ENCODE measurements at regions not wholly inside any gene's neighbourhood (a gene's known extent, or its start where the extent isn't known, plus 50 kb on each side); places are given as distances from the start of the nearest gene placed in this dataset.

- TF ChIP-seq CTCF (IDR thresholded peaks at IDR 0.05) (no peak), POLR2A (IDR thresholded peaks at IDR 0.05) (no peak)
These were observed 76.7 kb upstream of the VCAM1 start for GRCh38 chr1:100642826-100643225.

Measured in testis (tissue), 2 donors.